ENCODE measurements at regions not wholly inside any gene's neighbourhood (a gene's known extent, or its start where the extent isn't known, plus 50 kb on each side); places are given as distances from the start of the nearest gene placed in this dataset.

DNA sequence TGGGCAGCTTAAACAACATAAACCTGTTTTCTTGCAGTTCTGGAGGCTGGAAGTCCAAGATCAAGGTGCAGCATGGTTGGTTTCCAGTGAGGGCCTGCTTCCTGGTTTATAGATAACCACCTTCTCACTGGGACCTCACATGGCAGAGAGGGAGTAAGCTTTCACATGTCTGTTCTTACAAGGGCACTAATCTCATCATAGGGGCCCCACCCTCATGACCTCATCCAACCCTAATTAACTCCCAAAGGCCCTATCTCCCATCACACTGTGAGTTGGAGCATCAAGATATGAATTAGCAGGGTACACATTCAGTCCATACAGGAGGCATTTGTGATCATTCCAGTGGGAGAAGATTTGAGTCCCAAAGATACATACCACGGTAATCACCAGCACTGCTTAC is 50.5 kb upstream of the GRIN2A start:
- Histone ChIP-seq H3K27me3 (ENCODE audit: insufficient read depth in 3 of 3, low read length in 2 of 3) (no peaks in the 10 kb centered on the region), H3K36me3 (ENCODE audit: insufficient read depth in 1 of 2, low read depth in 1 of 2) (no peaks in the 10 kb centered on the region), H3K4me1 (no peaks in the 10 kb centered on the region), H3K9me3 (peaks cover 4% of the 10 kb centered on the region), H3K4me3 (no peak overlapping the region), H3K27ac (no peak overlapping the region)
- TF ChIP-seq, protein P1, sequence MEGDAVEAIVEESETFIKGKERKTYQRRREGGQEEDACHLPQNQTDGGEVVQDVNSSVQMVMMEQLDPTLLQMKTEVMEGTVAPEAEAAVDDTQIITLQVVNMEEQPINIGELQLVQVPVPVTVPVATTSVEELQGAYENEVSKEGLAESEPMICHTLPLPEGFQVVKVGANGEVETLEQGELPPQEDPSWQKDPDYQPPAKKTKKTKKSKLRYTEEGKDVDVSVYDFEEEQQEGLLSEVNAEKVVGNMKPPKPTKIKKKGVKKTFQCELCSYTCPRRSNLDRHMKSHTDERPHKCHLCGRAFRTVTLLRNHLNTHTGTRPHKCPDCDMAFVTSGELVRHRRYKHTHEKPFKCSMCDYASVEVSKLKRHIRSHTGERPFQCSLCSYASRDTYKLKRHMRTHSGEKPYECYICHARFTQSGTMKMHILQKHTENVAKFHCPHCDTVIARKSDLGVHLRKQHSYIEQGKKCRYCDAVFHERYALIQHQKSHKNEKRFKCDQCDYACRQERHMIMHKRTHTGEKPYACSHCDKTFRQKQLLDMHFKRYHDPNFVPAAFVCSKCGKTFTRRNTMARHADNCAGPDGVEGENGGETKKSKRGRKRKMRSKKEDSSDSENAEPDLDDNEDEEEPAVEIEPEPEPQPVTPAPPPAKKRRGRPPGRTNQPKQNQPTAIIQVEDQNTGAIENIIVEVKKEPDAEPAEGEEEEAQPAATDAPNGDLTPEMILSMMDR (IDR thresholded peaks at IDR 0.05) = no peak
- WGBS, 3 donors = 85 to 96% (median 87%) methylated on average over 1 of the region's 1 CpG
- DNase-seq (no peak), ATAC-seq (no peak)
- intact Hi-C loops (cut with DNase I) = no loop called here

DNA sequence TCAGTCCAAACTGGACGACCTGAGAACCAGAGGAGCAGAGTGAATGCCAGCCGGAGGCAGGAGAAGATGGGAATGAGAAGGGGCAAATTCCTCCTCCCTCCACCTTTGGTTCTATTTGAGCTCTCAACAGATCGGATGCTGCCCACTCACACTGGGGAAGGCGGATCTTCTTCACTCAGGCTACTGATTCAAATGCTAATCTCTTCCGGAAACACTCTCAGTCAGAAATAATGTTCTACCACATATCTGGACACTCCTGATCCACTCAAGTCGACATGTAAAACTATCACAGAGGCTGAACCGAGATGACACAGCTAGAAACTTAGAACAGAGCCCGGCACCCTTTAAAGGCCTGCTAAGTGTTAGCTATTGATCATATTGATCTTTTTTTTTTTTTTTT is 57.4 kb upstream of the GRIN2A start:
- H3K4me1 ChIP-seq = no peaks in the 10 kb centered on the region
- H3K9me3 ChIP-seq = no peaks in the 10 kb centered on the region
- DNase-seq = no peak
- H3K27me3 ChIP-seq (ENCODE audit: insufficient read depth in 3 of 3, low read length in 2 of 3) = peaks cover 0 to 2% (median 0%) of the 10 kb centered on the region in 3 donors
- H3K36me3 ChIP-seq (ENCODE audit: insufficient read depth in 1 of 2, low read depth in 1 of 2) = no peaks in the 10 kb centered on the region
- no peak overlapping the region for H3K4me3 ChIP-seq
- intact Hi-C loops (cut with DNase I) = no loop called here
- WGBS, 3 donors = 67 to 73% (median 71%) methylated on average over 8 of the region's 8 CpGs
- no peak overlapping the region for H3K27ac ChIP-seq
- TF ChIP-seq, protein P1 (IDR thresholded peaks at IDR 0.05) = no peak
- ATAC-seq = no peak

DNA sequence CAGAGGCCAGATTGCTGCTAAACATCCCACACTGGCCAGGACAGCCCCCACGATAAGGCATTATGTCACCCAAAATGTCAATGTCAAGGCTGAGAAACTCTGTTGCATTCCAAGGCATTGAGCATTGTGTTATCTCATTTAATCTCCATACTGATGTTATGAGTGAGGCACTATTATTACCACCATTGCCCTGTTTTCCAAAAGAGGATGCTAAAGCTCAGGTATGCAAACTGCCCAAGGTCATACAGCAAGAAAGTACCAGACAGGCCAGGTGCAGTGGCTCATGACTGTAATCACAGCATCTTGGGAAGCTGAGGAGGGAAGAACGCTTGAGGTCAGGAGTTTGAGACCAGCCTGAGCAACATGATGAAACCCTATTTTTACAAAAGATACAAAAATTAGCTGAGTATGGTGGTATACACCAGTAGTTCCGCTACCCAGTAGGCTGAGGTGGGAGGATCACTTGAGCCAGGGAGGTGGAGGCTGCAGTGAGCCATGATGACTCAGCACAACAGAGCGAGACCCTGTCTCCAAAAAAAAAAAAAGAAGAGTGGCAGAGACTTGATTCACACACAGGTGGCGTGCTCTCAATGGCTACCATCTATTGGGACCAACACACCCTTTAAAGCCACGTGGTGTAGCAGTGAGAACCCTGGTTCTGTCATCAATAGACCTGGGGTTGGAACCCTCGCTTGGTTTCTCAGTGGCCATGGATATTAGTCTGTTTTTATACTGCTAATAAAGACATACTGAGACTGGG is 58.8 kb upstream of the GRIN2A start:
- ATAC-seq (no peak), DNase-seq (no peak)
- Histone ChIP-seq H3K9me3 (no peaks in the 10 kb centered on the region), H3K27me3 (ENCODE audit: insufficient read depth in 3 of 3, low read length in 2 of 3) (peaks cover 0 to 2% (median 0%) of the 10 kb centered on the region in 3 donors), H3K4me1 (no peaks in the 10 kb centered on the region), H3K4me3 (no peak overlapping the region), H3K27ac (no peak overlapping the region), H3K36me3 (ENCODE audit: insufficient read depth in 1 of 2, low read depth in 1 of 2) (no peaks in the 10 kb centered on the region)
- TF ChIP-seq, protein P1 (IDR thresholded peaks at IDR 0.05) = no peak
- WGBS, 3 donors = 73 to 77% (median 77%) methylated on average over 7 of the region's 7 CpGs
- intact Hi-C loops (cut with DNase I) = no loop called here

DNA sequence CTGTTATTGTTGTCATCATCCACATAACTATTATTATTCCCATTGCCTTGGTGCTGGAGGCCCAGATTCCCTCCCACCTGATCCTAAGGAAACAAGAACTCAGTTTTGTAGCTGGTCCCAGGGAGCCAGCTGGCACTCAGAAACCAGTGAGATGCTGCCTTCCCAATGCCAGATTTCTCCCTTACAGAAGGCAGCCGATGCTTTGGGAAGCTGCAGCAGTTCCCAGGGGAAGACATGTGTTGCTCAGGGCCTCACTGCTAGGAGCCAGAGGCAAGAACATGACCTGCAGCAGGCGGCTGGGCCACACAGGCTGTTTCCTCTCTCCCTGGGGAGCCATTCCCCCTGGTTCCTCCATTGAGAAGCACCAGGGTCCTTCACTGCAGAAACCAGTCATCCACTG is 59.9 kb upstream of the GRIN2A start:
- Histone ChIP-seq H3K4me1 (no peaks in the 10 kb centered on the region), H3K9me3 (no peaks in the 10 kb centered on the region), H3K27ac (no peak overlapping the region), H3K27me3 (ENCODE audit: insufficient read depth in 3 of 3, low read length in 2 of 3) (peaks cover 0 to 2% (median 0%) of the 10 kb centered on the region in 3 donors), H3K36me3 (ENCODE audit: insufficient read depth in 1 of 2, low read depth in 1 of 2) (no peaks in the 10 kb centered on the region), H3K4me3 (no peak overlapping the region)
- intact Hi-C loops (cut with DNase I) = no loop called here
- TF ChIP-seq, protein P1 (IDR thresholded peaks at IDR 0.05) = no peak
- DNase-seq = no peak
- no peak for ATAC-seq
- WGBS, 3 donors = 3 to 19% (median 4%) methylated on average over 1 to 2 of the region's 2 CpGs

DNA sequence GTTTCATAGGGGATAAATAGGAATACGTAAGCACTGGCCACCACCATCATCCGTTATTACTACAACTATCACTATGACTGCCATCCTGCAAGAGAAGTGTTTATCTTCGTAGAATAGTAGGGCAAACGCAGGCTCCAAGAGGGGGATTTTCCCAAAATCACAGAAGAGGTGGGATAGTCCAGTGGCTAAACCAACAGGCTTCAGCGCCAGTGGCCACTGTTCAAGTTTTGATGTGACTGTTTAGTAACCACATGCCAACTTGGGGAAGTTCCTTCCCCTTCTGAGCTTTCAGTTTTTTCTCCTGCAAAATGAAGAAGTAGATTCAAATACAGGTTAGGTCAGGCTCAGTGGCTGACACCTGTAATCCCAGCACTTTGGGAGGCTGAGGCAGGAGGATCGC is 60.7 kb upstream of the GRIN2A start:
- no peaks in the 10 kb centered on the region for H3K36me3 ChIP-seq (ENCODE audit: insufficient read depth in 1 of 2, low read depth in 1 of 2)
- H3K4me1 ChIP-seq = no peaks in the 10 kb centered on the region
- TF ChIP-seq, protein P1 (IDR thresholded peaks at IDR 0.05) = no peak
- H3K4me3 ChIP-seq = no peak overlapping the region
- intact Hi-C loops (cut with DNase I) = no loop called here
- ATAC-seq (no peak), DNase-seq (no peak)
- H3K9me3 ChIP-seq = no peaks in the 10 kb centered on the region
- H3K27me3 ChIP-seq (ENCODE audit: insufficient read depth in 3 of 3, low read length in 2 of 3) = peaks cover 0 to 2% (median 0%) of the 10 kb centered on the region in 3 donors
- 88 to 90% (median 89%) methylated on average over 6 of the region's 6 CpGs for WGBS, 3 donors
- H3K27ac ChIP-seq = no peak overlapping the region

All from psoas muscle (tissue), 7 donors.